CD4-positive, alpha-beta T cell (primary cell): ENCODE measurements at regions not wholly inside any gene's neighbourhood (a gene's known extent, or its start where the extent isn't known, plus 50 kb on each side); places are given as distances from the start of the nearest gene placed in this dataset.
"Not testable (repeated sequence)": the region's sequence is repeated elsewhere in the genome, so short reads cannot be mapped to it uniquely, and the experiment has no call there.

Experiments used
- ATAC-seq: fragments of 200-7000 bp; cut with Tn5 transposase; one replicate; pipeline ENCODE4 v1.10.0; 2022; ENCODE audit warnings: mild to moderate bottlenecking; ENCODE audit not compliant: poor library complexity
- CTCF ChIA-PET: fragments of 350-600 bp; sonication (Branson Sonifier 250); formaldehyde crosslinking; loops from one replicate; lab custom pipeline; 2021; ENCODE audit warnings: antibody characterized with exemption, inconsistent platforms; lab: Charles Lee
- POLR2A ChIA-PET: fragments of 350-600 bp; sonication (Branson Sonifier 250); formaldehyde crosslinking; loops from one replicate; lab custom pipeline; 2021; ENCODE audit warnings: antibody characterized with exemption, inconsistent platforms; lab: Charles Lee
- DNase-seq, 14 experiments: peaks; one replicate each; pipeline ENCODE4 v3.0.0-alpha.2; 2013 to 2020; ENCODE audit warnings: mixed read lengths in 2 of 14
- H3K27ac ChIP-seq, 2 donors: one replicate each; pipeline versions ENCODE4 v1.5.1 to v1.7.0; 2013; ENCODE audit warnings: low read length in 2 of 2, low read depth in 1 of 2, mild to moderate bottlenecking in 1 of 2
- H3K27me3 ChIP-seq, 2 experiments: 1 replicate in 1 of 2; 2 replicates in 1 of 2; pipeline versions ENCODE4 v1.6.1 to v1.7.0; 2013; ENCODE audit warnings: low read length in 2 of 2, control low read depth in 1 of 2, mild to moderate bottlenecking in 1 of 2, moderate library complexity in 1 of 2; ENCODE audit not compliant: insufficient read depth in 2 of 2, control insufficient read depth in 1 of 2
- H3K36me3 ChIP-seq: one replicate; pipeline ENCODE4 v1.6.1; 2013; ENCODE audit warnings: low read length, control low read depth; ENCODE audit not compliant: insufficient read depth
- H3K4me1 ChIP-seq: one replicate; pipeline ENCODE4 v1.6.1; 2013; ENCODE audit warnings: low read length, control low read depth; ENCODE audit not compliant: insufficient read depth
- H3K4me3 ChIP-seq: one replicate; pipeline ENCODE4 v1.5.1; 2013; ENCODE audit warnings: mild to moderate bottlenecking, low read length, moderate library complexity
- H3K9me3 ChIP-seq, 2 experiments: 1 replicate in 1 of 2; 2 replicates in 1 of 2; pipeline versions ENCODE4 v1.6.1 to v1.7.0; 2013; ENCODE audit warnings: low read length in 2 of 2, mild to moderate bottlenecking in 2 of 2, control low read depth in 1 of 2, moderate library complexity in 1 of 2; ENCODE audit not compliant: control insufficient read depth in 1 of 2, insufficient read depth in 1 of 2
- H3K27ac Mint-ChIP-seq: one replicate; pipeline ENCODE4 v1.8.0; 2020; ENCODE audit warnings: mixed read lengths
- H3K27me3 Mint-ChIP-seq: one replicate; pipeline ENCODE4 v1.8.0; 2021; ENCODE audit warnings: mixed read lengths
- H3K36me3 Mint-ChIP-seq: one replicate; pipeline ENCODE4 v1.8.0; 2021; ENCODE audit warnings: low read depth, mixed read lengths
- H3K4me1 Mint-ChIP-seq: one replicate; pipeline ENCODE4 v1.8.0; 2021; ENCODE audit warnings: low read depth, mixed read lengths
- H3K4me3 Mint-ChIP-seq: one replicate; pipeline ENCODE4 v1.8.0; 2020; ENCODE audit warnings: mild to moderate bottlenecking, mixed read lengths
- H3K9me3 Mint-ChIP-seq: one replicate; pipeline ENCODE4 v1.8.0; 2020; ENCODE audit warnings: mixed read lengths
- intact Hi-C, 2 experiments: fragments of 100-400 bp; cut with DNase I in 1 of 2; cut with micrococcal nuclease in 1 of 2; formaldehyde crosslinking; loops; one replicate each; pipeline versions ENCODE4 v1.15.1 to v1.9.0; 2023 to 2025; cut with DNase I, micrococcal nuclease
- TF ChIP-seq, protein P1 (sequence below): fragments of 200-600 bp; IDR thresholded peaks from one replicate; pipeline ENCODE4 v1.8.0; 2022; ENCODE audit warnings: antibody characterized with exemption, mild to moderate bottlenecking

DNA sequence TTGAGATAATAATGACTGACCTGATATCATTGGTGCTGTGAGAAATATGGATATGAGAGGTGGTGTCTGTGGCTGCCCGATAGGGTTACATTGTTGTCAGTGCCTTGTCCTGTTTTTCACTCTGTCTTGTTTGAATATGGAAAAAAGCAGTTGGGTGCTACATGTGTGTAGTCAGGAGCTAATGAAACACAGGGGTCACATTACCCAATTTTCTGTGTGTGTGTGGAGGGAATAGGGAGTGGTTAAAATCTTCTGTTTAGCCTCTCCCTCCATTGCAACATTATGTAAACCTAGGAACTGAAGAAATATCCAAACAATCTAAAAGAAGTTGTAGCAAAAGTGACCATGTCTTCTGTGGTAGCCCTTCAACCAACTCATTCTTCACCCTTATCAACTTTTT is 527.7 kb upstream of the SOX9 start:
- no peaks in the 10 kb centered on the region for H3K4me1 Mint-ChIP-seq
- DNase-seq (no peak), ATAC-seq (no peak)
- H3K27me3 Mint-ChIP-seq: no peaks in the 10 kb centered on the region
- H3K9me3 ChIP-seq: no peaks in the 10 kb centered on the region
- no peaks in the 10 kb centered on the region for H3K9me3 Mint-ChIP-seq
- ChIA-PET POLR2A (no interaction called here), CTCF (no interaction called here)
- H3K27ac Mint-ChIP-seq: no peak overlapping the region
- H3K36me3 ChIP-seq: no peaks in the 10 kb centered on the region
- H3K27ac ChIP-seq: no peak overlapping the region
- TF ChIP-seq, protein P1, sequence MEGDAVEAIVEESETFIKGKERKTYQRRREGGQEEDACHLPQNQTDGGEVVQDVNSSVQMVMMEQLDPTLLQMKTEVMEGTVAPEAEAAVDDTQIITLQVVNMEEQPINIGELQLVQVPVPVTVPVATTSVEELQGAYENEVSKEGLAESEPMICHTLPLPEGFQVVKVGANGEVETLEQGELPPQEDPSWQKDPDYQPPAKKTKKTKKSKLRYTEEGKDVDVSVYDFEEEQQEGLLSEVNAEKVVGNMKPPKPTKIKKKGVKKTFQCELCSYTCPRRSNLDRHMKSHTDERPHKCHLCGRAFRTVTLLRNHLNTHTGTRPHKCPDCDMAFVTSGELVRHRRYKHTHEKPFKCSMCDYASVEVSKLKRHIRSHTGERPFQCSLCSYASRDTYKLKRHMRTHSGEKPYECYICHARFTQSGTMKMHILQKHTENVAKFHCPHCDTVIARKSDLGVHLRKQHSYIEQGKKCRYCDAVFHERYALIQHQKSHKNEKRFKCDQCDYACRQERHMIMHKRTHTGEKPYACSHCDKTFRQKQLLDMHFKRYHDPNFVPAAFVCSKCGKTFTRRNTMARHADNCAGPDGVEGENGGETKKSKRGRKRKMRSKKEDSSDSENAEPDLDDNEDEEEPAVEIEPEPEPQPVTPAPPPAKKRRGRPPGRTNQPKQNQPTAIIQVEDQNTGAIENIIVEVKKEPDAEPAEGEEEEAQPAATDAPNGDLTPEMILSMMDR: no peak
- H3K36me3 Mint-ChIP-seq: no peaks in the 10 kb centered on the region
- no peaks in the 10 kb centered on the region for H3K27me3 ChIP-seq
- H3K4me3 Mint-ChIP-seq: no peak overlapping the region
- no peak overlapping the region for H3K4me3 ChIP-seq
- no peaks in the 10 kb centered on the region for H3K4me1 ChIP-seq
- intact Hi-C loops: no loop called here

DNA sequence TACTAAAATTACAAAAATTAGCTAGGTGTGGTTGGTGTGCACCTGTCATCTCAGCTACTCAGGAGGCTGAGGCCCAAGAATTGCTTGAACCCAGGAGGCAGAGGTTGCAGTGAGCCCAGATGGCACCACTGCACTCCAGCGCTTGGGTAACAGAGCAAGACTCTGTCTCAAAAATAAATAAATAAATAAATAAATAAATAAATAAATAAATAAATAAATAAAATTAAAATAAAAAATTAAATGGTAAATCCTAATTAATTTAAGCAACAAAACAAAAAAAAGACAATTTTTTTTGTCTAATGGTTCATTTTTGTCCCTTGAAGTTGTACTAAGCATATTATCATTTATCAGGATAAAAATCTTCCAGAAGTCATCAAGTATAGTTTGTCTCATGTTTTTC is 521.2 kb upstream of the SOX9 start:
- H3K36me3 Mint-ChIP-seq, H3K27ac ChIP-seq, DNase-seq, H3K27ac Mint-ChIP-seq, H3K27me3 ChIP-seq, ATAC-seq, H3K9me3 Mint-ChIP-seq, H3K4me1 Mint-ChIP-seq, H3K4me1 ChIP-seq, H3K4me3 ChIP-seq, POLR2A ChIA-PET, H3K9me3 ChIP-seq, H3K36me3 ChIP-seq, intact Hi-C loops, H3K27me3 Mint-ChIP-seq, CTCF ChIA-PET, H3K4me3 Mint-ChIP-seq: not testable (repeated sequence)

DNA sequence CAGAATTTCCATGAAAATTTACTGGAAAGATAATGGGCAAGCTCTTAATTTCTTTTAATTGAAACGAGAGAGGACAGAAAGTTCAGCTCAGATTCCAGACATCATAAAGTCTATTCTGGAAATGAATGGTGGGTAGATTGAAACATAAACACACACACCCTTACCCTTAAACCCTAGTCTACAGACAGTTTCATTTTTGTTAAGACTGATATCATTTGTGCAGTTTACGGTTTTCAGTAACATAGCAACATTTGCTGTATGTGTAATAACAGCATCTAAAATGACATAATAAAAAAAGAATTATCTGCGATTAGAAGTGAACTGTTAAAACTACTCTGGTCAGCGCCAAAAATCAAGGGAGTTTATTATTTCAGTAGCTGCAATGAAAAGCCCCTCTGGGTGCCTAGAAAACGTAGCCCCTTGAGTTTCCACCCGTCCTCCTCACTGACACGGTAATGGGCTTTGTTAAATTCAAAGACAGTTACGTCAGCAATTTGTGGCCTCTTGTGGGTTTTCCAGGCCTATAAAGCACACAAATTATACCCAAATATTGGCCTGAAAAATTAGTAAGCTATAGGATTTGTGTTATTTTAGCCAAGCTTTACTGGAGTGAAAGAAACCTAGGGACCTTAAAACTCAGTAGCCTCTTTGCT is 520.6 kb upstream of the SOX9 start:
- H3K9me3 ChIP-seq: no peaks in the 10 kb centered on the region
- CTCF ChIA-PET: no interaction called here
- no peak overlapping the region for H3K4me3 ChIP-seq
- intact Hi-C loops: no loop called here
- no peaks in the 10 kb centered on the region for H3K4me1 Mint-ChIP-seq
- H3K27ac ChIP-seq: no peak overlapping the region
- no peaks in the 10 kb centered on the region for H3K27me3 Mint-ChIP-seq
- no peak overlapping the region for H3K27ac Mint-ChIP-seq
- H3K4me3 Mint-ChIP-seq: no peak overlapping the region
- DNase-seq (no peak), ATAC-seq (no peak)
- TF ChIP-seq, protein P1: no peak
- no peaks in the 10 kb centered on the region for H3K36me3 ChIP-seq
- H3K9me3 Mint-ChIP-seq: no peaks in the 10 kb centered on the region
- H3K27me3 ChIP-seq: no peaks in the 10 kb centered on the region
- no peaks in the 10 kb centered on the region for H3K4me1 ChIP-seq
- POLR2A ChIA-PET: no interaction called here
- no peaks in the 10 kb centered on the region for H3K36me3 Mint-ChIP-seq

DNA sequence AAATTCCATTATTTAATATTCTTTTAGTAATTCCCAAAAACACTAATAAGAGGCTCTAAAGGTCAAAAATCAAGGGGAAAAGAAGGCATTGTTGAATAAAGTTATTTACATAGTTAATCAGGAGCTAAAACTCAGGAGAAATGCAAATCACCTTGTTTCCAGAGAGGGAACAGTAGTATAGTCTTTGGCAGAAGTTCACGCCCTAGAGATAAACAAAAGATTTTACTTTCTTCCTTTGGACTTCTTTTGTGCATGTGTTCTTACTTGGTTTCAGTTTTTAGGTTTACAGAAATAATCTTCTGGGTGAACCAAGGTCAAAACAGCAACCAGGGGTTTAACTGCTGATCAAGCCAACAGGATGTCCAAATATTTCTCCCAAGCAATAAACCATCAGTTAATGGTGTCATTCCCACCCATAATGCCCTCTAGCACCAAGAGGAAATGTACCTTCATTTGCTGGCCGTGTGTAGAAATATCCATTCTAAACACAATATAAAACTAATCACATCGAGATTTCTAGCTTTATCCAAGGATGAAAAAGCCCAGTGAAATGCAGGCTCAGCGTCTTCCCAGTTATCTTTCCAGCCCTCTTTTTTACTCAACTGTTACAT is 518.8 kb upstream of the SOX9 start:
- no peak overlapping the region for H3K27ac Mint-ChIP-seq
- no peak for ATAC-seq
- H3K36me3 Mint-ChIP-seq: no peaks in the 10 kb centered on the region
- Histone ChIP-seq H3K27me3 (no peaks in the 10 kb centered on the region), H3K4me1 (no peaks in the 10 kb centered on the region), H3K9me3 (no peaks in the 10 kb centered on the region), H3K36me3 (no peaks in the 10 kb centered on the region), H3K4me3 (no peak overlapping the region), H3K27ac (no peak overlapping the region)
- TF ChIP-seq, protein P1: no peak
- POLR2A ChIA-PET: no interaction called here
- DNase-seq: no peak
- no peak overlapping the region for H3K4me3 Mint-ChIP-seq
- intact Hi-C loops: no loop called here
- H3K27me3 Mint-ChIP-seq: no peaks in the 10 kb centered on the region
- H3K9me3 Mint-ChIP-seq: peaks cover 2% of the 10 kb centered on the region
- H3K4me1 Mint-ChIP-seq: no peaks in the 10 kb centered on the region
- CTCF ChIA-PET: no interaction called here
